ENCODE measurements at regions not wholly inside any gene's neighbourhood (a gene's known extent, or its start where the extent isn't known, plus 50 kb on each side); places are given as distances from the start of the nearest gene placed in this dataset.

GRCh38 chr10:84087202-84087601 is 52.1 kb upstream of the GHITM start:
- intact Hi-C loops (cut with DNase I) = no loop called here
- 86% methylated on average over 1 of the region's 1 CpG for WGBS
- DNase-seq (ENCODE audit: extremely low spot score) = no peak
- Histone ChIP-seq H3K4me1 (no peaks in the 10 kb centered on the region), H3K36me3 (no peaks in the 10 kb centered on the region), H3K27me3 (no peaks in the 10 kb centered on the region), H3K4me3 (no peak overlapping the region), H3K9me3 (peaks cover 0 to 5% (median 0%) of the 10 kb centered on the region in 4 donors), H3K27ac (replicated peaks in 1 of 4) (no peak overlapping the region)
- no peak for TF ChIP-seq EP300 (IDR thresholded peaks at IDR 0.05)
- no peak for TF ChIP-seq POLR2A (IDR thresholded peaks at IDR 0.05; ENCODE audit: low read depth)
- TF ChIP-seq POLR2AphosphoS5 (IDR thresholded peaks at IDR 0.05) = no peak
- TF ChIP-seq, protein P1, sequence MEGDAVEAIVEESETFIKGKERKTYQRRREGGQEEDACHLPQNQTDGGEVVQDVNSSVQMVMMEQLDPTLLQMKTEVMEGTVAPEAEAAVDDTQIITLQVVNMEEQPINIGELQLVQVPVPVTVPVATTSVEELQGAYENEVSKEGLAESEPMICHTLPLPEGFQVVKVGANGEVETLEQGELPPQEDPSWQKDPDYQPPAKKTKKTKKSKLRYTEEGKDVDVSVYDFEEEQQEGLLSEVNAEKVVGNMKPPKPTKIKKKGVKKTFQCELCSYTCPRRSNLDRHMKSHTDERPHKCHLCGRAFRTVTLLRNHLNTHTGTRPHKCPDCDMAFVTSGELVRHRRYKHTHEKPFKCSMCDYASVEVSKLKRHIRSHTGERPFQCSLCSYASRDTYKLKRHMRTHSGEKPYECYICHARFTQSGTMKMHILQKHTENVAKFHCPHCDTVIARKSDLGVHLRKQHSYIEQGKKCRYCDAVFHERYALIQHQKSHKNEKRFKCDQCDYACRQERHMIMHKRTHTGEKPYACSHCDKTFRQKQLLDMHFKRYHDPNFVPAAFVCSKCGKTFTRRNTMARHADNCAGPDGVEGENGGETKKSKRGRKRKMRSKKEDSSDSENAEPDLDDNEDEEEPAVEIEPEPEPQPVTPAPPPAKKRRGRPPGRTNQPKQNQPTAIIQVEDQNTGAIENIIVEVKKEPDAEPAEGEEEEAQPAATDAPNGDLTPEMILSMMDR (IDR thresholded peaks at IDR 0.05) = no peak

- Histone ChIP-seq H3K36me3 (no peaks in the 10 kb centered on the region), H3K4me3 (no peak overlapping the region), H3K9me3 (peaks cover 0 to 5% (median 0%) of the 10 kb centered on the region in 4 donors), H3K4me1 (no peaks in the 10 kb centered on the region), H3K27me3 (no peaks in the 10 kb centered on the region), H3K27ac (replicated peaks in 1 of 4) (no peak overlapping the region)
- intact Hi-C loops (cut with DNase I) = no loop called here
- WGBS = 21% methylated on average over 2 of the region's 2 CpGs
- TF ChIP-seq, protein P1 (IDR thresholded peaks at IDR 0.05) = no peak
- TF ChIP-seq POLR2A (IDR thresholded peaks at IDR 0.05; ENCODE audit: low read depth) (no peak), EP300 (IDR thresholded peaks at IDR 0.05) (no peak), POLR2AphosphoS5 (IDR thresholded peaks at IDR 0.05) (no peak)
- no peak for DNase-seq (ENCODE audit: extremely low spot score)
Measured at GRCh38 chr10:84088626-84089025, 50.7 kb upstream of the GHITM start.

GRCh38 chr10:84089162-84089561 is 50.1 kb upstream of the GHITM start:
- no peak overlapping the region for H3K4me3 ChIP-seq
- TF ChIP-seq EP300 (IDR thresholded peaks at IDR 0.05) (no peak), POLR2A (IDR thresholded peaks at IDR 0.05; ENCODE audit: low read depth) (no peak), POLR2AphosphoS5 (IDR thresholded peaks at IDR 0.05) (no peak)
- TF ChIP-seq, protein P1 (IDR thresholded peaks at IDR 0.05) = no peak
- 49% methylated on average over 2 of the region's 2 CpGs for WGBS
- H3K4me1 ChIP-seq = no peaks in the 10 kb centered on the region
- no peaks in the 10 kb centered on the region for H3K9me3 ChIP-seq
- H3K27ac ChIP-seq (replicated peaks in 1 of 4) = no peak overlapping the region
- intact Hi-C loops (cut with DNase I) = no loop called here
- DNase-seq (ENCODE audit: extremely low spot score) = no peak
- H3K27me3 ChIP-seq = no peaks in the 10 kb centered on the region
- no peaks in the 10 kb centered on the region for H3K36me3 ChIP-seq

Small RNA genes in the stretch of these regions (small RNA-seq; reads per million reads assigned to genes)
- gene RNU1-65P = 0 reads per million in 3 donors
- gene RNU6-129P = 0 reads per million in 3 donors
- 0 reads per million in 3 donors for gene RNU6-478P
